ENCODE measurements at regions not wholly inside any gene's neighbourhood (a gene's known extent, or its start where the extent isn't known, plus 50 kb on each side); places are given as distances from the start of the nearest gene placed in this dataset.

- Histone ChIP-seq H3K27ac (ENCODE audit: low read depth, low read length) (no peak overlapping the region), H3K4me1 (ENCODE audit: control insufficient read depth, low read length) (no peaks in the 10 kb centered on the region), H3F3A (ENCODE audit: control insufficient read depth, insufficient read depth) (no peaks in the 10 kb centered on the region), H3K27me3 (ENCODE audit: control insufficient read depth, low read length) (no peaks in the 10 kb centered on the region), H3K4me3 (ENCODE audit: low read length) (no peak overlapping the region), H3K9me3 (ENCODE audit: control insufficient read depth, insufficient read depth, low read length) (no peaks in the 10 kb centered on the region), H3K9me2 (replicated peaks; ENCODE audit: control insufficient read depth, low read length) (no peaks in the 10 kb centered on the region), H3K79me2 (ENCODE audit: control insufficient read depth, low read length) (no peaks in the 10 kb centered on the region), H3K36me3 (ENCODE audit: control insufficient read depth, low read length) (no peaks in the 10 kb centered on the region), H4K20me1 (ENCODE audit: control insufficient read depth, insufficient read depth, low read depth, low read length) (no peaks in the 10 kb centered on the region), H3K4me2 (ENCODE audit: low read length) (no peak overlapping the region)
- no peak for TF ChIP-seq CTCF (IDR thresholded peaks at IDR 0.05; ENCODE audit: low read depth, low read length, poor library complexity, severe bottlenecking)
- no peak for TF ChIP-seq EZH2phosphoT487 (IDR thresholded peaks at IDR 0.05; ENCODE audit: borderline replicate concordance, low read length)
Observed at GRCh38 chr5:102582696-102583095, 83.9 kb upstream of the SLCO6A1 start.

- H3K79me2 ChIP-seq (ENCODE audit: control insufficient read depth, low read length), result no peaks in the 10 kb centered on the region
- no peak for TF ChIP-seq EZH2phosphoT487 (IDR thresholded peaks at IDR 0.05; ENCODE audit: borderline replicate concordance, low read length)
- peak; percentile 56 for TF ChIP-seq CTCF (IDR thresholded peaks at IDR 0.05; ENCODE audit: low read depth, low read length, poor library complexity, severe bottlenecking)
- H3F3A ChIP-seq (ENCODE audit: control insufficient read depth, insufficient read depth), result no peaks in the 10 kb centered on the region
- H3K4me2 ChIP-seq (ENCODE audit: low read length), result no peak overlapping the region
- H3K27me3 ChIP-seq (ENCODE audit: control insufficient read depth, low read length), result no peaks in the 10 kb centered on the region
- H3K27ac ChIP-seq (ENCODE audit: low read depth, low read length), result no peak overlapping the region
- H3K4me3 ChIP-seq (ENCODE audit: low read length), result no peak overlapping the region
- H3K4me1 ChIP-seq (ENCODE audit: control insufficient read depth, low read length), result no peaks in the 10 kb centered on the region
- no peaks in the 10 kb centered on the region for H3K9me2 ChIP-seq (replicated peaks; ENCODE audit: control insufficient read depth, low read length)
- H3K36me3 ChIP-seq (ENCODE audit: control insufficient read depth, low read length), result no peaks in the 10 kb centered on the region
- no peaks in the 10 kb centered on the region for H4K20me1 ChIP-seq (ENCODE audit: control insufficient read depth, insufficient read depth, low read depth, low read length)
- no peaks in the 10 kb centered on the region for H3K9me3 ChIP-seq (ENCODE audit: control insufficient read depth, insufficient read depth, low read length)
Observed at GRCh38 chr5:102583276-102584124, 84.7 kb upstream of the SLCO6A1 start.

- H3K4me1 ChIP-seq (ENCODE audit: control insufficient read depth, low read length), result no peaks in the 10 kb centered on the region
- no peaks in the 10 kb centered on the region for H3K27me3 ChIP-seq (ENCODE audit: control insufficient read depth, low read length)
- no peaks in the 10 kb centered on the region for H4K20me1 ChIP-seq (ENCODE audit: control insufficient read depth, insufficient read depth, low read depth, low read length)
- H3K9me2 ChIP-seq (replicated peaks; ENCODE audit: control insufficient read depth, low read length), result no peaks in the 10 kb centered on the region
- no peak overlapping the region for H3K4me3 ChIP-seq (ENCODE audit: low read length)
- no peak for TF ChIP-seq EZH2phosphoT487 (IDR thresholded peaks at IDR 0.05; ENCODE audit: borderline replicate concordance, low read length)
- H3K4me2 ChIP-seq (ENCODE audit: low read length), result no peak overlapping the region
- no peaks in the 10 kb centered on the region for H3K79me2 ChIP-seq (ENCODE audit: control insufficient read depth, low read length)
- no peaks in the 10 kb centered on the region for H3K36me3 ChIP-seq (ENCODE audit: control insufficient read depth, low read length)
- H3F3A ChIP-seq (ENCODE audit: control insufficient read depth, insufficient read depth), result no peaks in the 10 kb centered on the region
- H3K9me3 ChIP-seq (ENCODE audit: control insufficient read depth, insufficient read depth, low read length), result no peaks in the 10 kb centered on the region
- H3K27ac ChIP-seq (ENCODE audit: low read depth, low read length), result no peak overlapping the region
Observed at GRCh38 chr5:102589661-102590060, 90.9 kb upstream of the SLCO6A1 start.

GRCh38 chr5:102590467-102590866 lies 91.7 kb upstream of the SLCO6A1 start:
- no peak overlapping the region for H3K4me2 ChIP-seq (ENCODE audit: low read length)

More at GRCh38 chr5:102590467-102590866, 91.7 kb upstream of the SLCO6A1 start:
- Histone ChIP-seq H3F3A (ENCODE audit: control insufficient read depth, insufficient read depth) (no peaks in the 10 kb centered on the region), H3K36me3 (ENCODE audit: control insufficient read depth, low read length) (no peaks in the 10 kb centered on the region), H3K4me1 (ENCODE audit: control insufficient read depth, low read length) (no peaks in the 10 kb centered on the region), H3K9me2 (replicated peaks; ENCODE audit: control insufficient read depth, low read length) (no peaks in the 10 kb centered on the region), H3K27me3 (ENCODE audit: control insufficient read depth, low read length) (no peaks in the 10 kb centered on the region), H3K9me3 (ENCODE audit: control insufficient read depth, insufficient read depth, low read length) (no peaks in the 10 kb centered on the region), H3K4me3 (ENCODE audit: low read length) (no peak overlapping the region), H3K79me2 (ENCODE audit: control insufficient read depth, low read length) (no peaks in the 10 kb centered on the region), H3K27ac (ENCODE audit: low read depth, low read length) (no peak overlapping the region), H4K20me1 (ENCODE audit: control insufficient read depth, insufficient read depth, low read depth, low read length) (no peaks in the 10 kb centered on the region)
- no peak for TF ChIP-seq CTCF (IDR thresholded peaks at IDR 0.05; ENCODE audit: low read depth, low read length, poor library complexity, severe bottlenecking)
- TF ChIP-seq EZH2phosphoT487 (IDR thresholded peaks at IDR 0.05; ENCODE audit: borderline replicate concordance, low read length), result no peak
